Body of pancreas (tissue), 4 donors: ENCODE measurements at regions not wholly inside any gene's neighbourhood (a gene's known extent, or its start where the extent isn't known, plus 50 kb on each side); places are given as distances from the start of the nearest gene placed in this dataset.
"Not testable (repeated sequence)": the region's sequence is repeated elsewhere in the genome, so short reads cannot be mapped to it uniquely, and the experiment has no call there.

ENCODE experiments used
- ATAC-seq: fragments of 150-250 bp; one replicate; pipeline ENCODE4 v1.9.1; 2016
- DNase-seq, 4 donors: peaks; one replicate each; pipeline ENCODE4 v3.0.0-alpha.2; 2019
- H3K27ac ChIP-seq, 4 donors: fragments of 200-600 bp; sonication (generic); 1 replicate in 3 of 4; 2 replicates in 1 of 4; pipeline versions ENCODE4 v1.5.1 to v1.6.1; 2016 to 2019; ENCODE audit warnings: mild to moderate bottlenecking in 1 of 4, mixed read lengths in 1 of 4, moderate library complexity in 1 of 4
- H3K27me3 ChIP-seq, 2 donors: fragments of 200-600 bp; sonication (generic); one replicate each; pipeline ENCODE4 v1.6.0; 2016; ENCODE audit warnings: mild to moderate bottlenecking in 1 of 2
- H3K36me3 ChIP-seq, 2 donors: fragments of 200-600 bp; sonication (generic); replicated peaks in 1 of 2; 2 replicates each; pipeline ENCODE4 v1.5.1; 2016; ENCODE audit warnings: low read depth in 2 of 2; ENCODE audit not compliant: insufficient read depth in 1 of 2
- H3K4me1 ChIP-seq: fragments of 200-600 bp; sonication (generic); one replicate; pipeline ENCODE4 v1.6.0; 2016
- H3K4me3 ChIP-seq, 2 donors: fragments of 200-600 bp; sonication (generic); 1 replicate in 1 of 2; 2 replicates in 1 of 2; pipeline ENCODE4 v1.5.1; 2016 to 2019
- H3K9me3 ChIP-seq, 3 donors: fragments of 200-600 bp; sonication (generic); 1 replicate in 2 of 3; 2 replicates in 1 of 3; pipeline ENCODE4 v1.5.1; 2016
- POLR2A ChIP-seq, 3 donors: fragments of 450-650 bp; IDR thresholded peaks; one replicate each; pipeline ENCODE4 v1.6.1; 2016; ENCODE audit warnings: antibody characterized with exemption in 3 of 3, mild to moderate bottlenecking in 2 of 3
- WGBS, 2 donors: methylation state at CpG; one replicate each; pipeline ENCODE4 v1.1.5; 2017; 5-methylcytosine and 5-hydroxymethylcytosine counted together
- intact Hi-C: fragments of 100-400 bp; cut with DNase I; formaldehyde crosslinking; loops from one replicate; pipeline ENCODE4 v1.15.1; 2023
- TF ChIP-seq, protein P1 (sequence below), 7 experiments: fragments of 450-650 bp in 4 of 7; fragments of 200-600 bp in 3 of 7; sonication (generic) in 3 of 7; IDR thresholded peaks; one replicate each; pipeline ENCODE4 v1.5.1; 2016 to 2019; ENCODE audit warnings: antibody characterized with exemption in 7 of 7

DNA sequence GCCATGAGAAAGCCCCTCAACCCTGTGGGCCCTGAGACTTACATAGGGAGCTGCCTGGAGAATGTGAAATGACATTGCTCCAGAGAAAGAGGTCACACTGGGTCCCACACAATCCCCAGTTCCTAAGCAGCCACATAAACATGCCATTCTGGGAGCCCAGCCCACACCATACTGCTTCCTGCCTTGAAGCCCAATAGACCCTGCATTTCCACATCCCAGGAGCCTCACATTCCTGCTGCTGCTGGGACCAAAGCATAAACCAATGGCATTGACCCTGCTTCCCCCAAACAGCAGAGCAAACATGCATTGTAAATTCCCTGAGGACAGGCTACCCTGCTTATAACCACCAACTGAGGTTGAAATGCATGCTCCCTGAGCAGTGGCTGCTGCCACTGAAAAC, 1117.6 kb upstream of the SLC39A10 start:
- intact Hi-C loops, result no loop called here
- no peak for ATAC-seq

DNA sequence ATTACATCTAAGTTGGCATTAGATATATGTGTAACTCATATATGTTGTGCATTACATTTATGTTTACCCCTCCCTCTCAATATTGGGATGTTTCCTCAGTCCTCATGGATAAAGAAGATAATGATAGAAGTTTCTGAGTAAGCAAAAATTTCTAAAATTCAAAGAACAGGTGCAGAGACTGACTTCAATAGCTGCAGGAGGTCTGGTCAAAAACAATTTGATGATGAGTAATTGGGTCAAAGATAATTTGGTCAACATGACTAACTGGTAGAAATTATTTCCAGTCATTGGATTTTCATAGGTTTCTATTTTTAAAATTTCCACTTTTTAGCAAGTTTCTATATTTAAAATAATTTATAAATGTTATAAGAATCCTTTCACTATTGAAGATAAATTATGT, 1130.9 kb upstream of the SLC39A10 start:
- TF ChIP-seq POLR2A (IDR thresholded peaks at IDR 0.05), result no peak
- H3K27me3 ChIP-seq, result no peaks in the 10 kb centered on the region
- no peak for ATAC-seq
- H3K9me3 ChIP-seq, result no peaks in the 10 kb centered on the region
- no peak overlapping the region for H3K27ac ChIP-seq
- intact Hi-C loops, result no loop called here
- H3K4me3 ChIP-seq, result no peak overlapping the region
- H3K4me1 ChIP-seq, result no peaks in the 10 kb centered on the region
- no peaks in the 10 kb centered on the region for H3K36me3 ChIP-seq
- DNase-seq, result no peak

More for the DNA sequence above, 1117.6 kb upstream of the SLC39A10 start:
- TF ChIP-seq, protein P1, sequence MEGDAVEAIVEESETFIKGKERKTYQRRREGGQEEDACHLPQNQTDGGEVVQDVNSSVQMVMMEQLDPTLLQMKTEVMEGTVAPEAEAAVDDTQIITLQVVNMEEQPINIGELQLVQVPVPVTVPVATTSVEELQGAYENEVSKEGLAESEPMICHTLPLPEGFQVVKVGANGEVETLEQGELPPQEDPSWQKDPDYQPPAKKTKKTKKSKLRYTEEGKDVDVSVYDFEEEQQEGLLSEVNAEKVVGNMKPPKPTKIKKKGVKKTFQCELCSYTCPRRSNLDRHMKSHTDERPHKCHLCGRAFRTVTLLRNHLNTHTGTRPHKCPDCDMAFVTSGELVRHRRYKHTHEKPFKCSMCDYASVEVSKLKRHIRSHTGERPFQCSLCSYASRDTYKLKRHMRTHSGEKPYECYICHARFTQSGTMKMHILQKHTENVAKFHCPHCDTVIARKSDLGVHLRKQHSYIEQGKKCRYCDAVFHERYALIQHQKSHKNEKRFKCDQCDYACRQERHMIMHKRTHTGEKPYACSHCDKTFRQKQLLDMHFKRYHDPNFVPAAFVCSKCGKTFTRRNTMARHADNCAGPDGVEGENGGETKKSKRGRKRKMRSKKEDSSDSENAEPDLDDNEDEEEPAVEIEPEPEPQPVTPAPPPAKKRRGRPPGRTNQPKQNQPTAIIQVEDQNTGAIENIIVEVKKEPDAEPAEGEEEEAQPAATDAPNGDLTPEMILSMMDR (IDR thresholded peaks at IDR 0.05), result no peak
- no peak for TF ChIP-seq POLR2A (IDR thresholded peaks at IDR 0.05)
- Histone ChIP-seq H3K9me3 (no peaks in the 10 kb centered on the region), H3K27ac (no peak overlapping the region), H3K4me3 (no peak overlapping the region), H3K4me1 (no peaks in the 10 kb centered on the region), H3K36me3 (no peaks in the 10 kb centered on the region), H3K27me3 (no peaks in the 10 kb centered on the region)
- no peak for DNase-seq

DNA sequence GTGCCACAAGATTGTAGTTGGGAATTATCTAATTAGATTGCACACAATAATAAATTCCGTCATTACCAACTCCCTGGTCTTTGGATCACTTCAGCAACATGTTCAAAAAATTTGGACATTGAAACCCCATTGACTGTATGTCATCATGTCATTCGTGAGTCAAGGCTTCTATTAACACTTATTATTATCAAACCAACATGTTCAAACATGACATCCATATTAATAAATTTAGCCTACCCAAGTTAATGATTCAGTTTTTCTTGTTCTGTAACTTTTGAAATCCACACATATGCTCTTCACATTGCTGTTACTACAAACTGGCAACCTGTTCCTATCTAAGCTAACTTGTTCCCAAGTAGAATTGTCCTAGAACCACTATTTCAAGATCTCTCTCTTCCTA, 1142.7 kb upstream of the SLC39A10 start:
- H3K36me3 ChIP-seq, result no peaks in the 10 kb centered on the region
- no peaks in the 10 kb centered on the region for H3K4me1 ChIP-seq
- DNase-seq (no peak), ATAC-seq (no peak)
- H3K9me3 ChIP-seq, result no peaks in the 10 kb centered on the region
- no peak overlapping the region for H3K4me3 ChIP-seq
- no peak overlapping the region for H3K27ac ChIP-seq
- H3K27me3 ChIP-seq, result no peaks in the 10 kb centered on the region
- intact Hi-C loops, result no loop called here
- WGBS, 2 donors, result 29 to 41% methylated on average over 2 of the region's 2 CpGs
- TF ChIP-seq POLR2A (IDR thresholded peaks at IDR 0.05), result no peak
- TF ChIP-seq, protein P1 (IDR thresholded peaks at IDR 0.05), result no peak

DNA sequence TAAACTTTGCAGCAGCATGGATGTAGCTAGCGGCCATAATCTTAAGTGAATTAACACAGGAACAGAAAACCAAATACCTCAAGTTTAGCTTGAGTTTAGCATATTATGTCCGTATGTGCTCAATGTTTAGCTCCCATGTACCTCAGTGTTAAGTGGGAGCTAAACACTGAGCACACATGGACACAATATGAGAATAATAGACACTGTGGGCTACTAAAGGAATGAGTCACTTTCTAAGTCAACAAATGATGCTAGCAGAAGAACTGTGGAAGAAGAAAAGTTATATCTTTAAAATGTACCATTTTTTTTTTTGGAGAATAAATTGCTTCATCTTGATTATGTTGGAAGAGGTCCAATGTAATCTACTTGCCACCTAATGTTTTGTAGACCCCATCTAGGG, 1146.0 kb upstream of the SLC39A10 start:
- DNase-seq, H3K27me3 ChIP-seq, H3K4me1 ChIP-seq, ATAC-seq, intact Hi-C loops, H3K9me3 ChIP-seq, H3K27ac ChIP-seq, H3K36me3 ChIP-seq, H3K4me3 ChIP-seq: not testable (repeated sequence)
- 64 to 75% methylated on average over 2 of the region's 2 CpGs for WGBS, 2 donors

DNA sequence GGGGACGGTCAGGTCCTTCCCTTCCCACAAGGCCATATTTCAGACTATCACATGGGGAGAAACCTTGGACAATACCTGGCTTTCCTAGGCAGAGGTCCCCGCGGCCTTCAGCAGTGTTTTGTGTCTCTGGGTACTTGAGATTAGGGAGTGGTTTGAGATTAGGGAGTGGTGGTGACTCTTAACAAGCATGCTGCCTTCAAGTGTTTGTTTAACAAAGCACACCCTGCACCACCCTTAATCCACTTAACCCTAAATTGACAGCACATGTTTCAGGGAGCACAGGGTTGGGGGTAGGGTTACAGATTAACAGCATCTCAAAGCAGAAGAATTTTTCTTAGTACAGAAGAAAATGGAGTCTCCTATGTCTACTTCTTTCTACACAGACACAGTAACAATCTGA, 1152.2 kb upstream of the SLC39A10 start:
- H3K27me3 ChIP-seq, intact Hi-C loops, H3K4me3 ChIP-seq, H3K4me1 ChIP-seq, ATAC-seq, H3K27ac ChIP-seq, H3K36me3 ChIP-seq, DNase-seq, H3K9me3 ChIP-seq: not testable (repeated sequence)
- WGBS, 2 donors, result 30 to 31% methylated on average over 3 of the region's 3 CpGs

DNA sequence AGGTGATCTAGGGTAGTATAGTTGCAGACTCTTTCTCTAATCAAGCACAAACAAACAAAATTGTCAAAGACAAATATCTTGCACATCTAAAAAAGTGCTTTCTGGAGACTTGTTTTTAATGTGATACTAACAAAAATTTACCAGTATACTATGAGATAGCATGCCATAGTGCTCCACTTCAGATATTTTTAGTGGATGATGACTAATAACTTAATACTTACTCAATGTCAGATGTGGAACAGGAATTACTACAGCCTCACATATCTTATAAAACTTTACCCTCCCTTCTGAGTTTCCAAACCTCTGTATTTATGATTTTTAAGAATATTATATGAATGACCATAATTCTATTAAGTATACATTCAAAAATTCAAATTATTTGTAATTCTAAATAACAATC, 1162.0 kb upstream of the SLC39A10 start:
- TF ChIP-seq POLR2A (IDR thresholded peaks at IDR 0.05), result no peak
- TF ChIP-seq, protein P1 (IDR thresholded peaks at IDR 0.05), result no peak
- intact Hi-C loops, result no loop called here
- Histone ChIP-seq H3K36me3 (no peaks in the 10 kb centered on the region), H3K9me3 (no peaks in the 10 kb centered on the region), H3K27ac (no peak overlapping the region), H3K4me3 (no peak overlapping the region), H3K4me1 (no peaks in the 10 kb centered on the region), H3K27me3 (no peaks in the 10 kb centered on the region)
- ATAC-seq (no peak), DNase-seq (no peak)
